GM12865 (cell line): ENCODE measurements at regions not wholly inside any gene's neighbourhood (a gene's known extent, or its start where the extent isn't known, plus 50 kb on each side); places are given as distances from the start of the nearest gene placed in this dataset.

Source experiments
- DNase-seq: peaks from one replicate; pipeline ENCODE4 v3.0.0; 2010; ENCODE audit warnings: low read depth
- H3K4me3 ChIP-seq: 2 replicates; pipeline ENCODE4 v1.5.1; 2011; ENCODE audit warnings: mild to moderate bottlenecking, low read depth, low read length, control low read depth
- CTCF ChIP-seq: IDR thresholded peaks from 2 replicates; pipeline ENCODE4 v1.5.1; 2011; ENCODE audit warnings: low read length, control low read depth, low read depth, inconsistent platforms; ENCODE audit not compliant: insufficient read depth; ENCODE audit errors: missing control alignments

DNA sequence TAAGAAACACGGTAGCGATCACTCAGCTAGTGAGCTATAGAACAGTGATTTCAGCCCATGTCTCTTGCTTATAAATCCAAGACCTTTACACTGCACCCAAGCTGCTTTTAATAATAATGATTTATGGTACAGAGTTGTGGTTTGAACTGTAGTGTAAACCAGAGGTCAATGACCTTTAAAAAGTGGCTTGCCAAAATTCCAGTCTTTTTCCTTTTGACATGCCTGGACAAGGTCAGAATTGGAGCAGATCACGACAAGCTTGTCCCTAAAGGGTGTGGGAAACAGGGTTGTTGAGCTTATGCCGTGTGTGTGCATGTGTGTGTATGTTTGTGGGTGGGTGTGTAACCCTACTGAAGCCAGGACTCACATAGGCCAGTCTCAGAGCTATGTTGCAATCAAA is 225.3 kb upstream of the CLINT1 start:
- no peak for TF ChIP-seq CTCF
- no peak overlapping the region for H3K4me3 ChIP-seq
- DNase-seq: no peak

GRCh38 chr5:158082696-158083287 is 223.8 kb upstream of the CLINT1 start:
- H3K4me3 ChIP-seq: no peak overlapping the region
- no peak for TF ChIP-seq CTCF
- no peak for DNase-seq

- TF ChIP-seq CTCF: no peak
- no peak for DNase-seq
- H3K4me3 ChIP-seq: no peak overlapping the region
These were observed 221.2 kb upstream of the CLINT1 start for GRCh38 chr5:158080112-158080511.

GRCh38 chr5:158079097-158079496 is 220.2 kb upstream of the CLINT1 start:
- no peak overlapping the region for H3K4me3 ChIP-seq
- DNase-seq: no peak
- no peak for TF ChIP-seq CTCF

- H3K4me3 ChIP-seq: no peak overlapping the region
- DNase-seq: peak; percentile 56
- TF ChIP-seq CTCF: peak; percentile 81
These were observed 216.2 kb upstream of the CLINT1 start for GRCh38 chr5:158074992-158075769.

GRCh38 chr5:158074597-158074991 is 215.6 kb upstream of the CLINT1 start:
- no peak overlapping the region for H3K4me3 ChIP-seq
- no peak for TF ChIP-seq CTCF
- DNase-seq: no peak

GRCh38 chr5:158070859-158071258 is 211.9 kb upstream of the CLINT1 start:
- H3K4me3 ChIP-seq: no peak overlapping the region
- no peak for DNase-seq
- TF ChIP-seq CTCF: no peak
